T-helper 2 cell treated with Interferon-gamma antibody and Interleukin-4, amounts not matched to agents 5 μg/mL and 100 μg/mL, for 36 hours (primary cell): ENCODE measurements at regions not wholly inside any gene's neighbourhood (a gene's known extent, or its start where the extent isn't known, plus 50 kb on each side); places are given as distances from the start of the nearest gene placed in this dataset.

Source experiments
- DNase-seq: peaks from one replicate; pipeline ENCODE4 v3.0.0; 2021; ENCODE audit warnings: low spot score
- H3K27ac Mint-ChIP-seq: one replicate; pipeline ENCODE4 v1.8.0; 2021; ENCODE audit warnings: mild to moderate bottlenecking, mixed read lengths
- H3K27me3 Mint-ChIP-seq: one replicate; pipeline ENCODE4 v1.8.0; 2021; ENCODE audit warnings: low read depth, mixed read lengths
- H3K36me3 Mint-ChIP-seq: one replicate; pipeline ENCODE4 v1.8.0; 2021; ENCODE audit warnings: low read depth, mixed read lengths
- H3K4me1 Mint-ChIP-seq: one replicate; pipeline ENCODE4 v1.8.0; 2021; ENCODE audit warnings: low read depth, mixed read lengths
- H3K4me3 Mint-ChIP-seq: one replicate; pipeline ENCODE4 v1.8.0; 2022; ENCODE audit warnings: mild to moderate bottlenecking, moderate library complexity, mixed read lengths
- H3K9me3 Mint-ChIP-seq: one replicate; pipeline ENCODE4 v1.8.0; 2021; ENCODE audit warnings: mixed read lengths

GRCh38 chr1:58158016-58158415 lies 388.5 kb downstream of the OMA1 start:
- peaks cover 2% of the 10 kb centered on the region for H3K27me3 Mint-ChIP-seq
- no peak overlapping the region for H3K4me3 Mint-ChIP-seq
- DNase-seq = no peak
- no peaks in the 10 kb centered on the region for H3K9me3 Mint-ChIP-seq
- H3K27ac Mint-ChIP-seq = no peak overlapping the region
- no peaks in the 10 kb centered on the region for H3K36me3 Mint-ChIP-seq
- H3K4me1 Mint-ChIP-seq = no peaks in the 10 kb centered on the region

DNA sequence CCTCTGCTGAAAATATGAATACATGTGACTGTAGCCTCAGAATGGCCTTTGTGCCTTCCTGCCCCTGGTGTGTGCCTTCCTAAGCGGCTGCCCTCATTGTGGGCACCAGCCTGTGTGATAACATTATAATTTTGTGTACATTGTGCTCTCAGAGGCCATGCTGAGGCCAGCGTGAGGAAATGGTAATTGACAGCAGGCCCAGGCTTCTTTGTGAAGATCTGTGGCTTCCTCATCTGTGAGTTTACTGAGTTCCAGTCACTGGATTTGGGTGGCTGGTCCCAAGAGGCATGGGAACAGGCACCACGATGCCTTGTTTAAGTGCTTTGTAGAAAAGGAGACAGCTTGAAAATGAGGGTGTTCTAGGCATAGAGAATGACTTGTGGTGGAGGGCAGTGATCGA lies 389.3 kb downstream of the OMA1 start:
- H3K27ac Mint-ChIP-seq = no peak overlapping the region
- H3K4me3 Mint-ChIP-seq = no peak overlapping the region
- no peaks in the 10 kb centered on the region for H3K27me3 Mint-ChIP-seq
- DNase-seq = no peak
- H3K36me3 Mint-ChIP-seq = no peaks in the 10 kb centered on the region
- no peaks in the 10 kb centered on the region for H3K9me3 Mint-ChIP-seq
- H3K4me1 Mint-ChIP-seq = no peaks in the 10 kb centered on the region

DNA sequence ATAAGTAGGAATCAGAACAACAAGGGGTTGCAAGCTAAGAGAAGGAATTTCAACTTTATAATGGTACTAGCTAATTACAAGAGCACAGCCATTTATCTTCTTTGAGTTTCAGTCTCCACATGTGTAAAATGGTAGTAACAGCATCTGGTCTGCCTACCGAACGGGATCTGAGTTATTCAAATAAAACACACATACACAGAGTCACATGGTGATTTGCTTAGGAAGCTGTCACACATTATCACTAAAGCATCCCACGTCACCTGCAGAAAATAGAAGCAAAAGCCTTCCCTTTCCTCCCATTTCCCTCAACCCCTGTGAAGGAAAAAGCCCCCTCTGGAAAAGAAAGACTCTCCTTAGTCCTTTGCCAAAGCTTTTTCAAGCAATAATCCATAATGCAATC lies 389.7 kb downstream of the OMA1 start:
- no peak for DNase-seq
- no peaks in the 10 kb centered on the region for H3K4me1 Mint-ChIP-seq
- H3K4me3 Mint-ChIP-seq = no peak overlapping the region
- no peaks in the 10 kb centered on the region for H3K36me3 Mint-ChIP-seq
- H3K27ac Mint-ChIP-seq = no peak overlapping the region
- no peaks in the 10 kb centered on the region for H3K9me3 Mint-ChIP-seq
- H3K27me3 Mint-ChIP-seq = no peaks in the 10 kb centered on the region

DNA sequence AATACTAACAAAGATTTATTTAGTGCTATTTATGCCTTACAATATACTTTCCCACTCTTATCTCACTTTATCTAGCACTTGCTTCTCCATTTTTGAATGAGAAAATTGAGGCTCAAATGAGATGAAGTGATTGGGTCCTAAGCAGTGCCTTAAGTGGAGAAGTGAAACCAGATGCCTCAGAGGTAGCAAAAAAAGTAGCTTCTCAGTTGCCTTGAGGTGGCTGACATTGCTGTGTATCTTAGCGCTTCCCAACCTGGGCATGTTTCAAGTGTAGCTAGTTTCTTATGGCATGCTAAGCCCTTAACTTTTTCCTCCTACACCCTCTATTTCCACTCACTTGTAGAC lies 390.4 kb downstream of the OMA1 start:
- Mint-ChIP-seq H3K4me3 (no peak overlapping the region), H3K9me3 (no peaks in the 10 kb centered on the region), H3K27ac (no peak overlapping the region), H3K4me1 (no peaks in the 10 kb centered on the region), H3K27me3 (no peaks in the 10 kb centered on the region), H3K36me3 (no peaks in the 10 kb centered on the region)
- DNase-seq = no peak

- H3K9me3 Mint-ChIP-seq = no peaks in the 10 kb centered on the region
- no peaks in the 10 kb centered on the region for H3K36me3 Mint-ChIP-seq
- DNase-seq = no peak
- H3K4me1 Mint-ChIP-seq = no peaks in the 10 kb centered on the region
- no peak overlapping the region for H3K4me3 Mint-ChIP-seq
- H3K27ac Mint-ChIP-seq = no peak overlapping the region
- H3K27me3 Mint-ChIP-seq = no peaks in the 10 kb centered on the region
These were observed 391.0 kb downstream of the OMA1 start for GRCh38 chr1:58155418-58156123.

- H3K36me3 Mint-ChIP-seq = no peaks in the 10 kb centered on the region
- DNase-seq = no peak
- H3K27ac Mint-ChIP-seq = no peak overlapping the region
- no peaks in the 10 kb centered on the region for H3K9me3 Mint-ChIP-seq
- H3K4me1 Mint-ChIP-seq = no peaks in the 10 kb centered on the region
- H3K4me3 Mint-ChIP-seq = no peak overlapping the region
- H3K27me3 Mint-ChIP-seq = no peaks in the 10 kb centered on the region
These were observed 392.3 kb downstream of the OMA1 start for GRCh38 chr1:58154256-58154655.

DNA sequence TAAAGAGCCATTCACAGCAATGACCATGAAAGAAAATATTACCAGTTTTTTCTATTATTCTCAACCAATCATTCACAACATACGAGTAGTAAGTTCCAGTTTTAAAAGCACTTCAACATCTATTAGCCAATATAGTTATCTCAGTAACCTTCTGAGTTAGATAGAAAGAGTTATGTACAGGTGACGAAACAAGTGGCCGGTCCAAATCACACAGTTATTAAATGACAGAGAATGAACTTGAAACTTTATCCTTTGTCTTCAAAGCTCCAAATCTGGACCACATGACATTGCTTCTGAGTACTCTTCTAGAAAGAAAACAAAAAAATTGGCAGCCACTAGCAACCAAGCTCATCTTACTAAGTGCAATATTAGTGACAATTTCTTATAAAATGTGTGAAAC lies 393.8 kb downstream of the OMA1 start:
- no peak for DNase-seq
- H3K9me3 Mint-ChIP-seq = no peaks in the 10 kb centered on the region
- no peaks in the 10 kb centered on the region for H3K4me1 Mint-ChIP-seq
- H3K4me3 Mint-ChIP-seq = no peak overlapping the region
- H3K27ac Mint-ChIP-seq = no peak overlapping the region
- no peaks in the 10 kb centered on the region for H3K36me3 Mint-ChIP-seq
- no peaks in the 10 kb centered on the region for H3K27me3 Mint-ChIP-seq

DNA sequence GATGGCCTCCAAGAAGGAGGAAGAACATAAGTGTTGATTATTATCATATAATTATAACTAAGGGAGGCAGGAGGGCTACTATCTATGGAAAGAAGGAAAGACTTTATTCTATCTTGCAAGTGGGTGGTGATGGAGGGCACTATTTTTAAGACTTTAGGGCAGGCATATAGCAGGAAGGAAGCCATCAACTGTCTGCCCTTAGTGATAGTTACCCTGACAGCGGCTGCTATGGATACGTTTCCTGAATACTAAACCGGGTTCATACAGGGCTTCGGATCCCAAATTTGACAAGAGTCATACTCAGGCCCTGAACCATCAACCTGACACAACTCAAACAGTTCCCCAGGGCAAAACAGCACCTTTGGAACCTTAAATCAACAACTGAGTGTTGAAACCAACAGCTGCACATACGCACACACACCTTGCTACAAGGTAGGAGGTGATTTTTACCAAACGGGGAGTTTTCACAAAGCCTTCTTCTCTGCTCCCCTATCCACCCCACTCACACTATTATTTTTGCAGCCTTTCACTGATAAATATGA lies 397.2 kb downstream of the OMA1 start:
- H3K4me1 Mint-ChIP-seq = no peaks in the 10 kb centered on the region
- no peak overlapping the region for H3K27ac Mint-ChIP-seq
- H3K9me3 Mint-ChIP-seq = no peaks in the 10 kb centered on the region
- no peaks in the 10 kb centered on the region for H3K27me3 Mint-ChIP-seq
- no peak for DNase-seq
- no peaks in the 10 kb centered on the region for H3K36me3 Mint-ChIP-seq
- H3K4me3 Mint-ChIP-seq = no peak overlapping the region

DNA sequence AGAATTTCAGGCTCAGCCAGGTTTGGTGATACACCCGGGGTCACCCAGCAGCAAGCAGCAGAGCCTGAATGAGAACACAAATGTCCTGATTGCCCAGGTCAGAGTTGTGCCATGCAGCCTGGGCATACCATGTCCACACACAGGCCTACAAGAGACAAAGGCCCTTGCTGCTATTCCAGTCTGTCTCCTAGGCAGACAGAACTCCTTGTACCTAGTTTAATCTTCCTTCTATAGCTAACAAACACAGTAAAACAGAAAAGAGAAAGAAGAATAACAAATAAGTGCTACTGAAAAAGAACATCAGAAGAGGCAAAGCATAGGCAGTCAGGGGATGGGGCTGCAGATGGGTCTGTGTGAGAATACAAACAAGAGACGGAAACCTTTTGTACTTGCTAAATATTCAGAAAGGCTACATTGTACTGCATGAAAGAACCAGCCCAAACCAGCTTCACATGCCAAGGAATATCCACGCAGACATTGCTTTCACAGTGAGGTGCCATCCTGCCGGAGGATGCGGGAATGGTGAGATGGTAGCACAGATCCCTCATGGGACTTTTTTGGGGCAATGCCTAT lies 401.7 kb downstream of the OMA1 start:
- Mint-ChIP-seq H3K4me3 (no peak overlapping the region), H3K27me3 (no peaks in the 10 kb centered on the region), H3K36me3 (no peaks in the 10 kb centered on the region), H3K9me3 (peaks cover 6% of the 10 kb centered on the region), H3K27ac (no peak overlapping the region), H3K4me1 (no peaks in the 10 kb centered on the region)
- DNase-seq = no peak

- no peaks in the 10 kb centered on the region for H3K4me1 Mint-ChIP-seq
- peaks cover 6% of the 10 kb centered on the region for H3K9me3 Mint-ChIP-seq
- H3K36me3 Mint-ChIP-seq = no peaks in the 10 kb centered on the region
- no peak for DNase-seq
- no peak overlapping the region for H3K27ac Mint-ChIP-seq
- no peak overlapping the region for H3K4me3 Mint-ChIP-seq
- H3K27me3 Mint-ChIP-seq = no peaks in the 10 kb centered on the region
These were observed 402.4 kb downstream of the OMA1 start for GRCh38 chr1:58143972-58144697.

- Mint-ChIP-seq H3K4me1 (no peaks in the 10 kb centered on the region), H3K36me3 (no peaks in the 10 kb centered on the region), H3K9me3 (peaks cover 24% of the 10 kb centered on the region), H3K27me3 (no peaks in the 10 kb centered on the region), H3K27ac (no peak overlapping the region), H3K4me3 (no peak overlapping the region)
- DNase-seq = no peak
These were observed 410.1 kb downstream of the OMA1 start for GRCh38 chr1:58136387-58136786.

DNA sequence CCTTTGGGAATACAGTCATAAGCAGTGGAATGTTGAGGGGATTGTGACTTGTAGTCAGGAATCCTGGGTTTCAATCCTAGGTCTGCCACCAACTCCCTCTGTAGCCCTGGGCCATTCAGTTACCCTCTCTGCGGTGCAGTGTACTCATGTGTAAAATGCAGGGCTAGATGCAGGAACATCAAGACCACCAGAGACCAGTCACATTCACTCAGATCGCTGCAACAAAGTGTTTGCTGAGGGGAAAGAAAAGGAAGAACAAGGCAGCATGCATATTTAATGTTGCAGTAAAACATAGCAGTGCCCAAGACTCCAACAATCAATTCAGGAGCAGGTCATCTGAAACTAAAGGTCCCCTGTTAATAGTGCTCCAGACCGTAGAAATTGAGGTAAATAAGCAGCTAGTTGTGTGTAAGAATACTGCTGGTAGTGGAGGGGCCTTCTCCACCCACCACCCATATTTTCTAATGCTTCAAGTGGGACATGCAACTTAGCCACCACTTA lies 410.7 kb downstream of the OMA1 start:
- no peaks in the 10 kb centered on the region for H3K4me1 Mint-ChIP-seq
- DNase-seq = no peak
- H3K36me3 Mint-ChIP-seq = no peaks in the 10 kb centered on the region
- no peak overlapping the region for H3K4me3 Mint-ChIP-seq
- H3K27ac Mint-ChIP-seq = no peak overlapping the region
- peaks cover 20% of the 10 kb centered on the region for H3K9me3 Mint-ChIP-seq
- H3K27me3 Mint-ChIP-seq = no peaks in the 10 kb centered on the region

DNA sequence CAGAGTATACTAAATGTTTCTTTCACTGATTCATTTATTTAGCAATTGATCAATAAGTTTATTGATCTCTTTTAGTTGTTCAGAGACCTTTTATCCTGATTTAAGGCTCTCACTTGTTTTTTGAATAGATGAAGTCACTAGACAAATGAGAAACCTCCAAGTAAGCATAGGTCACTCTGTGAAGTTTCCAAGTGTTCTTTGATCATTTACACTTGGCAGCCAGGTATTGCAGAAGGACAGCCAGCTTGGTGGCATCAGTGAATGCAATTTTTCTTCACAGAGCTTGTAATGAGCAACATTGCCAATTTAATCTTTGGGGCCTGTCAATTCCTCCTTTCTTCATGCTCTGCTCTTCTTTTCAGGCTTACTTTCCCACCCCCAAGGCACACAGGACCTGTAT lies 413.0 kb downstream of the OMA1 start:
- Mint-ChIP-seq H3K27ac (no peak overlapping the region), H3K27me3 (no peaks in the 10 kb centered on the region), H3K9me3 (peaks cover 19% of the 10 kb centered on the region), H3K36me3 (no peaks in the 10 kb centered on the region), H3K4me1 (no peaks in the 10 kb centered on the region), H3K4me3 (no peak overlapping the region)
- DNase-seq = no peak

GRCh38 chr1:58123051-58123450 lies 423.5 kb downstream of the OMA1 start:
- Mint-ChIP-seq H3K9me3 (no peaks in the 10 kb centered on the region), H3K4me1 (peaks cover 3% of the 10 kb centered on the region), H3K27me3 (no peaks in the 10 kb centered on the region), H3K27ac (no peak overlapping the region), H3K4me3 (no peak overlapping the region), H3K36me3 (no peaks in the 10 kb centered on the region)
- DNase-seq = no peak
